GM23338 (cell line): ENCODE measurements at regions not wholly inside any gene's neighbourhood (a gene's known extent, or its start where the extent isn't known, plus 50 kb on each side); places are given as distances from the start of the nearest gene placed in this dataset.

Source experiments
- CREB1 ChIP-seq: fragments of 250-450 bp; sonication (Bioruptor Pico); IDR thresholded peaks from 2 replicates; pipeline ENCODE4 v1.5.0; 2020; ENCODE audit warnings: low read depth, mild to moderate bottlenecking, moderate library complexity
- CTCF ChIP-seq, 2 experiments: fragments of 200-600 bp in 1 of 2; sonication (generic) in 1 of 2; conservative IDR thresholded peaks; 2 replicates each; pipeline versions ENCODE4 v1.5.1 to v1.6.1; 2016 to 2017; ENCODE audit warnings: antibody characterized with exemption in 2 of 2, low read depth in 2 of 2, mild to moderate bottlenecking in 2 of 2, moderate library complexity in 1 of 2
- ETS1 ChIP-seq: IDR thresholded peaks from 2 replicates; pipeline ENCODE4 v1.6.1; 2016; ENCODE audit warnings: antibody characterized with exemption
- EZH2 ChIP-seq: fragments of 200-600 bp; sonication (generic); IDR thresholded peaks from one replicate; pipeline ENCODE4 v1.8.0; 2017; ENCODE audit warnings: antibody characterized with exemption, mild to moderate bottlenecking, low read depth; ENCODE audit not compliant: unreplicated experiment
- EZH2phosphoT487 ChIP-seq: fragments of 200-600 bp; sonication (generic); IDR thresholded peaks from one replicate; pipeline ENCODE4 v1.8.1; 2018; ENCODE audit warnings: antibody characterized with exemption; ENCODE audit not compliant: unreplicated experiment
- JUNB ChIP-seq: IDR thresholded peaks from one replicate; pipeline ENCODE4 v1.6.1; 2016; ENCODE audit warnings: antibody characterized with exemption; ENCODE audit not compliant: unreplicated experiment
- POLR2AphosphoS5 ChIP-seq: IDR thresholded peaks from 2 replicates; pipeline ENCODE4 v1.6.1; 2016; ENCODE audit warnings: antibody characterized with exemption, low read depth
- ZNF114 ChIP-seq: fragments of 250-450 bp; sonication (Bioruptor Pico); IDR thresholded peaks from 2 replicates; pipeline ENCODE4 v1.5.0; 2020; ENCODE audit warnings: mild to moderate bottlenecking, moderate library complexity
- ZNF331 ChIP-seq: fragments of 250-450 bp; sonication (Bioruptor Pico); IDR thresholded peaks from 2 replicates; pipeline ENCODE4 v1.5.0; 2020; ENCODE audit warnings: low read depth, mild to moderate bottlenecking, moderate library complexity
- TF ChIP-seq, protein P1 (sequence below): IDR thresholded peaks from one replicate; pipeline ENCODE4 v1.6.1; 2018; ENCODE audit warnings: antibody characterized with exemption; ENCODE audit not compliant: unreplicated experiment

DNA sequence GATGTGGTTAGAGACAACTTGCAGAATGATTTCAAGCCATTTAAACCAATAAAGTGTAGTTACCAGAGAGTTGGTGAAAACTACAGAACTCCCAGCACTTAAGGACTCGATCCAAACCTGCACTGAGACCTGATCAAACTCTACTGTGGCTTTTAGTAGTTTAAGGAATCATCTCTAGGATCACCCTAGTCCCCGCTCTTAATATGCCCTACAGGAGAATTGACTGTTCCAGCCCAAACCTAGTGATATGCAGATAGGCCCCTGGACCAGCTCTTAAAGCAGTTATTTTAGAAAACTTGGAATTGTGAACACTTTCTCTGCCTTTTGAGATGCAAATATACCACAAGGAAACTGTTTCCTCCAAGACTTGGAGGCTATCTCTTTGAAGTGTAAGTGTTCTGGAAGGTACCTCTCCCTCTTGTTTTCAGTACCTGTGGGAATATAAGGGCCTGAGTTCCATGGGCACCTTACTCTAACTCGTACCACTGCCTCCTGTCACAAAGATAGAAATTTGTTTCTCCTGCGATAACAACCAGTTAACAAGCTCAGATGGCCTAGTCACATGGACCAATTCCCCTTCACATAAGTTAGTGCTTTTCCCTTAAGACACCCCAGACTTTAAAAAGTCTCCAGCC lies 1367.2 kb upstream of the SLC39A10 start:
- TF ChIP-seq CREB1 (CRISPR knock-in tag) = no peak
- TF ChIP-seq CTCF (conservative IDR thresholded peaks at IDR 0.05; ENCODE audit: low read depth in 2 of 2) = no peak
- TF ChIP-seq, protein P1, sequence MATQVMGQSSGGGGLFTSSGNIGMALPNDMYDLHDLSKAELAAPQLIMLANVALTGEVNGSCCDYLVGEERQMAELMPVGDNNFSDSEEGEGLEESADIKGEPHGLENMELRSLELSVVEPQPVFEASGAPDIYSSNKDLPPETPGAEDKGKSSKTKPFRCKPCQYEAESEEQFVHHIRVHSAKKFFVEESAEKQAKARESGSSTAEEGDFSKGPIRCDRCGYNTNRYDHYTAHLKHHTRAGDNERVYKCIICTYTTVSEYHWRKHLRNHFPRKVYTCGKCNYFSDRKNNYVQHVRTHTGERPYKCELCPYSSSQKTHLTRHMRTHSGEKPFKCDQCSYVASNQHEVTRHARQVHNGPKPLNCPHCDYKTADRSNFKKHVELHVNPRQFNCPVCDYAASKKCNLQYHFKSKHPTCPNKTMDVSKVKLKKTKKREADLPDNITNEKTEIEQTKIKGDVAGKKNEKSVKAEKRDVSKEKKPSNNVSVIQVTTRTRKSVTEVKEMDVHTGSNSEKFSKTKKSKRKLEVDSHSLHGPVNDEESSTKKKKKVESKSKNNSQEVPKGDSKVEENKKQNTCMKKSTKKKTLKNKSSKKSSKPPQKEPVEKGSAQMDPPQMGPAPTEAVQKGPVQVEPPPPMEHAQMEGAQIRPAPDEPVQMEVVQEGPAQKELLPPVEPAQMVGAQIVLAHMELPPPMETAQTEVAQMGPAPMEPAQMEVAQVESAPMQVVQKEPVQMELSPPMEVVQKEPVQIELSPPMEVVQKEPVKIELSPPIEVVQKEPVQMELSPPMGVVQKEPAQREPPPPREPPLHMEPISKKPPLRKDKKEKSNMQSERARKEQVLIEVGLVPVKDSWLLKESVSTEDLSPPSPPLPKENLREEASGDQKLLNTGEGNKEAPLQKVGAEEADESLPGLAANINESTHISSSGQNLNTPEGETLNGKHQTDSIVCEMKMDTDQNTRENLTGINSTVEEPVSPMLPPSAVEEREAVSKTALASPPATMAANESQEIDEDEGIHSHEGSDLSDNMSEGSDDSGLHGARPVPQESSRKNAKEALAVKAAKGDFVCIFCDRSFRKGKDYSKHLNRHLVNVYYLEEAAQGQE = no peak
- TF ChIP-seq EZH2phosphoT487 = no peak
- TF ChIP-seq EZH2 = no peak
- no peak for TF ChIP-seq JUNB
- TF ChIP-seq ETS1 = no peak
- TF ChIP-seq POLR2AphosphoS5 = no peak
- TF ChIP-seq ZNF331 (CRISPR knock-in tag) = no peak
- TF ChIP-seq ZNF114 (CRISPR knock-in tag) = no peak
